IgD-negative memory B cell (primary cell): ENCODE measurements at regions not wholly inside any gene's neighbourhood (a gene's known extent, or its start where the extent isn't known, plus 50 kb on each side); places are given as distances from the start of the nearest gene placed in this dataset.

Experiments
- H3K27ac Mint-ChIP-seq, 3 donors: one replicate each; pipeline ENCODE4 v1.8.0; 2020 to 2022; ENCODE audit warnings: mild to moderate bottlenecking in 3 of 3, mixed read lengths in 3 of 3, moderate library complexity in 1 of 3
- H3K27me3 Mint-ChIP-seq: one replicate; pipeline ENCODE4 v1.8.0; 2021; ENCODE audit warnings: mixed read lengths
- H3K36me3 Mint-ChIP-seq: one replicate; pipeline ENCODE4 v1.8.0; 2020; ENCODE audit warnings: mild to moderate bottlenecking, mixed read lengths
- H3K4me1 Mint-ChIP-seq, 3 donors: one replicate each; pipeline ENCODE4 v1.8.0; 2020 to 2022; ENCODE audit warnings: mixed read lengths in 3 of 3, mild to moderate bottlenecking in 1 of 3
- H3K4me3 Mint-ChIP-seq, 4 donors: one replicate each; pipeline ENCODE4 v1.8.0; 2020 to 2022; ENCODE audit warnings: mild to moderate bottlenecking in 4 of 4, mixed read lengths in 4 of 4, moderate library complexity in 3 of 4
- H3K9me3 Mint-ChIP-seq, 3 donors: one replicate each; pipeline ENCODE4 v1.8.0; 2020 to 2021; ENCODE audit warnings: mixed read lengths in 3 of 3, mild to moderate bottlenecking in 1 of 3

- Mint-ChIP-seq H3K36me3 (peaks cover 26% of the 10 kb centered on the region), H3K9me3 (peaks cover 30 to 75% (median 45%) of the 10 kb centered on the region in 3 donors), H3K4me1 (peaks cover 0 to 5% (median 2%) of the 10 kb centered on the region in 3 donors), H3K27me3 (no peaks in the 10 kb centered on the region), H3K27ac (no peak overlapping the region), H3K4me3 (peak overlapping the region in 1 of 4 donors; percentile 60)
These were observed 106.3 kb downstream of the SNRPN start for GRCh38 chr15:25060996-25061620.

- Mint-ChIP-seq H3K4me1 (peaks cover 0 to 5% (median 2%) of the 10 kb centered on the region in 3 donors), H3K27ac (peak overlapping the region in 1 of 3 donors; percentile 81), H3K9me3 (peaks cover 35 to 74% (median 49%) of the 10 kb centered on the region in 3 donors), H3K27me3 (no peaks in the 10 kb centered on the region), H3K36me3 (peaks cover 32% of the 10 kb centered on the region), H3K4me3 (peak overlapping the region in 1 of 4 donors; percentile 52)
These were observed 107.2 kb downstream of the SNRPN start for GRCh38 chr15:25061808-25062550.

GRCh38 chr15:25062551-25063430 is 108.0 kb downstream of the SNRPN start:
- H3K27ac Mint-ChIP-seq, result no peak overlapping the region
- H3K4me3 Mint-ChIP-seq, result peak overlapping the region in 2 of 4 donors; percentile 14 to 25
- peaks cover 0 to 3% (median 2%) of the 10 kb centered on the region in 3 donors for H3K4me1 Mint-ChIP-seq
- peaks cover 32% of the 10 kb centered on the region for H3K36me3 Mint-ChIP-seq
- peaks cover 35 to 76% (median 47%) of the 10 kb centered on the region in 3 donors for H3K9me3 Mint-ChIP-seq
- no peaks in the 10 kb centered on the region for H3K27me3 Mint-ChIP-seq

DNA sequence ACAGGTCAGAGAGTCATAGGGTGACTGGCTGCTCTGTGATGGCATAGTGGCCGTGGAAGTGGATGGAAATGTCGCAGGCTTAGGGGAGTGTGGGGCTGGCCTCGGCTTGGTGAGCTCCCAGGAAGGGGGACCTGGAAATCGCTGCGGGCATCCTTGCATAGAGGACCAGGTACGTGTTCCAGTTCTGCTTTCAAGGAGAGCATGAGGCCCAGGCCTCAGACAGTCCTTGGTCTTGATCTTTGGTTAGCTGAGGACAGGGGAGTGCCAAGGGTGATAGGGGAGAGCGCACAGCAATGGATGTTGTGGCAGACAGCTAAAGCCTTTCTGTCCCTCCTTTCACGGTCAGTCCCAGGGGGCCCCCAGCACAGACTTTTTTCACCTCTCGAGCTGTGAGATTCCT is 110.5 kb downstream of the SNRPN start:
- peaks cover 35 to 72% (median 53%) of the 10 kb centered on the region in 3 donors for H3K9me3 Mint-ChIP-seq
- peaks cover 0 to 2% (median 0%) of the 10 kb centered on the region in 3 donors for H3K4me1 Mint-ChIP-seq
- no peak overlapping the region for H3K4me3 Mint-ChIP-seq
- peak overlapping the region in 1 of 3 donors; percentile 86 for H3K27ac Mint-ChIP-seq
- no peaks in the 10 kb centered on the region for H3K27me3 Mint-ChIP-seq
- H3K36me3 Mint-ChIP-seq, result peaks cover 39% of the 10 kb centered on the region

GRCh38 chr15:25065876-25066275 is 111.1 kb downstream of the SNRPN start:
- Mint-ChIP-seq H3K27me3 (no peaks in the 10 kb centered on the region), H3K4me3 (no peak overlapping the region)

DNA sequence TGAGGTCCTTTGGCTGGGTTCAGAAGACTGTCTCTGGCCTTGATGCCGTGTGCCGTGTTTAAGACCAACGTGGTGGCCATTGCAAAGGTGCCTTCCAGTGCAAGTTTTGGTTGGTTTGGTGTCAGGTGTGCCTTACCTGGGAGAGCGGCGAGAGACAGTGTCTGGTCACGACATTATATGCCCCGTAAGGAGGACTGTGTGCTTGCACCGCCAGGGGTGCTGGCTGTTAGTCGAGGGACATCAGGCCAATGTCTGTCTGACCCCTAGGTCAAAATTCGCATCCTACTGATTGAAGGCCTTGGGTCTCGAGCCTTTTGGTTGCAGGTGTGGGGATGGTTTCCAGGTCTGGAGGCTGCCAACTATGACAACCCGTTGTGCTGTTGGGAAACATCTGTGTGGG is 111.9 kb downstream of the SNRPN start:
- Mint-ChIP-seq H3K36me3 (peaks cover 48% of the 10 kb centered on the region), H3K27ac (no peak overlapping the region), H3K4me1 (peaks cover 0 to 2% (median 0%) of the 10 kb centered on the region in 3 donors), H3K9me3 (peaks cover 34 to 76% (median 54%) of the 10 kb centered on the region in 3 donors), H3K27me3 (no peaks in the 10 kb centered on the region), H3K4me3 (peak overlapping the region in 1 of 4 donors; percentile 78)

More at GRCh38 chr15:25065876-25066275, 111.1 kb downstream of the SNRPN start:
- H3K27ac Mint-ChIP-seq, result peak overlapping the region in 1 of 3 donors; percentile 86
- peaks cover 43% of the 10 kb centered on the region for H3K36me3 Mint-ChIP-seq
- H3K4me1 Mint-ChIP-seq, result peaks cover 0 to 2% (median 0%) of the 10 kb centered on the region in 3 donors
- peaks cover 35 to 73% (median 47%) of the 10 kb centered on the region in 3 donors for H3K9me3 Mint-ChIP-seq

DNA sequence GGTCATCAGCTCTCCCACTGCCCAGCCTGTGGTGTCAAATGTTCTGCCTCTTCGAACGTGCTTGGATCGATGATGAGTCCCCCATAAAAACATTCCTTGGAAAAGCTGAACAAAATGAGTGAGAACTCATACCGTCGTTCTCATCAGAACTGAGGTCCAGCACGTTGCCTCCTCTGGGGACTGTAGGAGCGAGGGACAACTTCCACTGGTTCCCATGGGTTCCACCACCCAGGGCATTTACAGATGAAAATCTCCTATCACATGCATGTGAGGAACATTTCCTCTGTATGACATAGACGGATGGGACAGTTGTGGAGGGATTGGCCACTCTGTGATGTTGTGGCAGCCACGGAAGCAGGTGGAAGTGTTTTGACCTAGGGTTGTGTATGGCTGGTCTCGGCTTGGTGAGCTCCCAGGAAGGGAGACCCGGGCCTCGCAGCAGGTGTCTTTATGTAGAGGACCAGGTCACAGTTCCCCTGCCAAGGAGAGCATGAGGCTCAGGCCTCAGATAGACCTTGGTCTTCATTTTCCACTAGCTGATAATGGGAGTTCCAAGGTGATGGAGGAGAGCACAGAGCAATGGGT is 113.0 kb downstream of the SNRPN start:
- H3K9me3 Mint-ChIP-seq, result peaks cover 34 to 77% (median 53%) of the 10 kb centered on the region in 3 donors
- H3K27me3 Mint-ChIP-seq, result no peaks in the 10 kb centered on the region
- peak overlapping the region in 2 of 4 donors; percentile 5 to 20 for H3K4me3 Mint-ChIP-seq
- H3K27ac Mint-ChIP-seq, result peak overlapping the region in 1 of 3 donors; percentile 73
- H3K36me3 Mint-ChIP-seq, result peaks cover 48% of the 10 kb centered on the region
- H3K4me1 Mint-ChIP-seq, result peaks cover 0 to 2% (median 0%) of the 10 kb centered on the region in 3 donors

- Mint-ChIP-seq H3K4me3 (no peak overlapping the region), H3K36me3 (peaks cover 47% of the 10 kb centered on the region), H3K4me1 (peaks cover 0 to 2% (median 0%) of the 10 kb centered on the region in 3 donors), H3K27ac (peak overlapping the region in 1 of 3 donors; percentile 73), H3K27me3 (no peaks in the 10 kb centered on the region), H3K9me3 (peaks cover 31 to 75% (median 48%) of the 10 kb centered on the region in 3 donors)
These were observed 113.9 kb downstream of the SNRPN start for GRCh38 chr15:25068696-25069095.

GRCh38 chr15:25070353-25070963 is 115.7 kb downstream of the SNRPN start:
- peaks cover 0 to 4% (median 0%) of the 10 kb centered on the region in 3 donors for H3K4me1 Mint-ChIP-seq
- H3K27me3 Mint-ChIP-seq, result no peaks in the 10 kb centered on the region
- H3K27ac Mint-ChIP-seq, result no peak overlapping the region
- H3K4me3 Mint-ChIP-seq, result no peak overlapping the region
- peaks cover 51% of the 10 kb centered on the region for H3K36me3 Mint-ChIP-seq
- peaks cover 29 to 78% (median 49%) of the 10 kb centered on the region in 3 donors for H3K9me3 Mint-ChIP-seq

DNA sequence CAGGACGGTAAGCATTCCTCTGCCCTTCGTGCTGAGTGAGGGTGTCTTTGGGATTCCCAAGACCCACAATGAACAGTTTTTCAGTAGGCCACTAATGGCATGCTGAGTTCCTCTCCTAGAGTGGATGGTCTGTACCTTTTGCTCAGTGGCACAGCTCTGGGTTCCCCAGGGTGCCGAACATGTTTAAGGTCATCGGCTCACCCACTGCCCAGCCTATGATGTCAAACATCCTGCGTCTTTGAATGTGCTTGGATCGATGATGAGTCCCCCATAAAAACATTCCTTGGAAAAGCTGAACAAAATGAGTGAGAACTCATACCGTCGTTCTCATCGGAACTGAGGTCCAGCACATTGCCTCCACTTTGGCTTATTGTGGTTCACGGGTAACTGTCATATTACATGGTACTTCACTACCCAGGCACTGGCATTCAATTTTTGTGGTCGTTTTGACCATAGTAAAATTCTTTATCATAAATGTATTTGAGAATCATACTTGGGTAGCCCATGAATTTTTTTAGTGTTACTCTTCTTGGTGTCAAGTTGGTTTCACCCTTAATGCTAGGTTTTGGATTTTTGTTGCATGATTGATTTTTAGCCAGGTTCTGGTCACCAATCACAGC is 118.2 kb downstream of the SNRPN start:
- Mint-ChIP-seq H3K27ac (no peak overlapping the region), H3K27me3 (no peaks in the 10 kb centered on the region), H3K4me3 (no peak overlapping the region), H3K9me3 (peaks cover 26 to 70% (median 53%) of the 10 kb centered on the region in 3 donors), H3K4me1 (peaks cover 0 to 4% (median 0%) of the 10 kb centered on the region in 3 donors), H3K36me3 (peaks cover 38% of the 10 kb centered on the region)

DNA sequence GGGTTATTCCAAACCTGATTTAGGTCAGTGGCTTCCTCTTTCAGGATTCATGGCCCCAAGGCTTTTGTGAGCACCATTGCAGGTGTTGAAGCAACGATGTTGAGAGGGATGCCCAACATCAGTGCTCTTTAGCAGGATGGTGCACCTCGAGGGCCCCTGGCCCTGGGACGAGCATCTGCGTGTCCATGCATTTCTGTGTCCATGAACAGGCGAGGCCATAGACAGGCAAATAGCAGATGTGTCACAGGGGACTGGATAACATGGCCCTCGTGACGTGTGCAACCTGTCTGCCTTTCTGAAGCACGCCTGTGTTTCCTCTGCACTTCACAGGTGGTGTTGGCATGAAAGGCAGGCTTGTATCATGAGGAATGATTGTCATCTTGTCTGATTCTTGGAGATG is 132.3 kb downstream of the SNRPN start:
- no peak overlapping the region for H3K27ac Mint-ChIP-seq
- H3K9me3 Mint-ChIP-seq, result peaks cover 26 to 73% (median 28%) of the 10 kb centered on the region in 3 donors
- H3K4me1 Mint-ChIP-seq, result no peaks in the 10 kb centered on the region
- peaks cover 37% of the 10 kb centered on the region for H3K36me3 Mint-ChIP-seq
- no peak overlapping the region for H3K4me3 Mint-ChIP-seq
- no peaks in the 10 kb centered on the region for H3K27me3 Mint-ChIP-seq

DNA sequence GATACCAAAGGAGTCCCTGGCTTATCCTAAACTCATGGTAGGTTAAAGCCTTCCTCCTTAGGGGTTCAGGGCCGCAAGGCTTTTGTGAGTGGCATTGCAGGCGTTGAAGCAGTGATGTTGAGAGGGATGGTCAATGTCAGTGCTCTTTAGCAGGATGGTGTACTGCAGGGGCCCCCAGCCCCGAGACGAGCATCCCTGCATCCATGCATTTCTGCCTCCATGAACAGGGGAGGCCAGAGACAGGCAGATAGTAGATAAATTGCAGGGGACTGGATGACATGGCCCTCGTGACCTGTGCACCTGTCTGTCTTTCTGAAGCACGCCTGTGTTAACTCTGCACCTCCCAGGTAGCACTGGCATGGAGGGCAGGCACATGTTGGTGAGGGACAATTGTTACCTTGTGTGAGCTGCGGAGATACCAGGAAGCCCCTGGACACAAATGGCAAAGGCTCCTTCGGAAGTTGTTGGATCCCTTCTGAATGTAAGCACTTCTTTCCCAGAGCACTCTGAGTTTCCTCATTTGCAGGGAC is 133.5 kb downstream of the SNRPN start:
- H3K36me3 Mint-ChIP-seq, result peaks cover 34% of the 10 kb centered on the region
- H3K9me3 Mint-ChIP-seq, result peaks cover 25 to 77% (median 30%) of the 10 kb centered on the region in 3 donors
- no peaks in the 10 kb centered on the region for H3K27me3 Mint-ChIP-seq
- H3K4me1 Mint-ChIP-seq, result no peaks in the 10 kb centered on the region
- H3K27ac Mint-ChIP-seq, result no peak overlapping the region
- no peak overlapping the region for H3K4me3 Mint-ChIP-seq

DNA sequence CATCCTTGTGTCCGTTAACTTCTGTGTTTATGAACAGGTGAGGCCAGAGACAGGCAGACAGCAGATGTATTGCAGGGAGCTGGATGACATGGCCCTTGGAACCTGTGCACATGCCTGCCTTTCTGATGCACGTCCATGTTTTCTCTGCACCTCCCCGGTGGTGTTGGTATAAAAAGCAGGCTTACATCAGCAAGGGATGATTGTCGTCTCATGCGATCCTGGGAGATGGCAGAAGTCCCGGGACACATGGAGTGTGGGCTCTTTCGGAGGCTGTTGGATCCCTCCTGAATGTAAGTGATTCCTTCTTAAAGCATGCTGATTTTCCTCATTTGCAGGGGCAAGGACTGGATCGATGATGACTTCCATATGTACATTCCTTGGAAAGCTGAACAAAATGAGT is 134.8 kb downstream of the SNRPN start:
- Mint-ChIP-seq H3K4me1 (no peaks in the 10 kb centered on the region), H3K9me3 (peaks cover 16 to 77% (median 25%) of the 10 kb centered on the region in 3 donors), H3K27ac (peak overlapping the region in 1 of 3 donors; percentile 14), H3K4me3 (no peak overlapping the region), H3K27me3 (no peaks in the 10 kb centered on the region), H3K36me3 (peaks cover 27% of the 10 kb centered on the region)
